NB4 (cell line): ENCODE measurements at regions not wholly inside any gene's neighbourhood (a gene's known extent, or its start where the extent isn't known, plus 50 kb on each side); places are given as distances from the start of the nearest gene placed in this dataset.

ENCODE experiments used
- DNase-seq: peaks from one replicate; pipeline ENCODE4 v3.0.0; 2010; ENCODE audit warnings: low read depth
- H3K4me3 ChIP-seq: one replicate; pipeline ENCODE4 v1.5.1; 2011; ENCODE audit warnings: mild to moderate bottlenecking, low read depth, low read length, moderate library complexity
- MYC ChIP-seq: IDR thresholded peaks from 2 replicates; pipeline ENCODE4 v1.6.1; 2011; ENCODE audit warnings: low read depth, low read length
- POLR2A ChIP-seq: IDR thresholded peaks from 2 replicates; pipeline ENCODE4 v1.6.1; 2011; ENCODE audit warnings: mild to moderate bottlenecking; ENCODE audit not compliant: insufficient read length; ENCODE audit errors: extremely low read depth
- TF ChIP-seq, protein P1 (sequence below): IDR thresholded peaks from 2 replicates; pipeline ENCODE4 v1.6.1; 2011; ENCODE audit warnings: low read depth, low read length
- TF ChIP-seq, protein P2 (sequence below): IDR thresholded peaks from one replicate; pipeline ENCODE4 v1.5.1; 2012; ENCODE audit warnings: low read depth, low read length

DNA sequence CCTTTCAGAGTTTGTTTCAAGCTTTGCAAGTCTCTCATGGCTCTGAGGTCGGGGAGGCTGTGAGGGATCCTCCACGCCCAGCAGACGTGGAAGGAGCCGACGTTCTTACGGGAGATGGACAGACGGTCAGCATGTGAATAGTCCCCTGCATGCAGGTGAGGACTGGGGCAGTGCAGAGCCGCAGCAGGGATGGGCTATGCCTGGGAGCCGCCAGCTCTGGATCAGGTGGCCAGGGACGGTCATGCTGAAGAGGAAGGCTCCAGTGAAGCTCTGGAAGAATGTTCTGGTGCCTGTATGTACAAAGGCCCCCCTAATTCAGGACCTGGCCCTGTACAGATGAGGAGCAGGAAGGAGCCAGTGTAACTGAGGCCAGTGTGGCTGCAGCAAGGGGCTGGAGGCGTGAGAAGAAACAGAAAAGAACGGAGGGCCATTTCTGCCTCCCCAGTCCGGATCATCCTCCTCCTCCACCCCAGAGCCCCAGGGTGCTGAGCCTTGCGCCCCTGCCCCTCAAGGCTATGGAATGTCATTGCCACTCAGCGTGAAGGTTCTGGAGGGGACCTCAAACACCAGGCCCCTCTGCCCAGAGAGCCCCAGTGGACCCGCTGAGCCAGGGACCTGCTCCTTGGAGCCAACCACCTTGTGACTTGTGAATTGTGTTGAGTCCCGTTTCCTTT lies 96.8 kb upstream of the DIO3 start:
- TF ChIP-seq POLR2A, result no peak
- TF ChIP-seq, protein P1, sequence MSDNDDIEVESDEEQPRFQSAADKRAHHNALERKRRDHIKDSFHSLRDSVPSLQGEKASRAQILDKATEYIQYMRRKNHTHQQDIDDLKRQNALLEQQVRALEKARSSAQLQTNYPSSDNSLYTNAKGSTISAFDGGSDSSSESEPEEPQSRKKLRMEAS, result no peak
- DNase-seq, result no peak
- no peak overlapping the region for H3K4me3 ChIP-seq

DNA sequence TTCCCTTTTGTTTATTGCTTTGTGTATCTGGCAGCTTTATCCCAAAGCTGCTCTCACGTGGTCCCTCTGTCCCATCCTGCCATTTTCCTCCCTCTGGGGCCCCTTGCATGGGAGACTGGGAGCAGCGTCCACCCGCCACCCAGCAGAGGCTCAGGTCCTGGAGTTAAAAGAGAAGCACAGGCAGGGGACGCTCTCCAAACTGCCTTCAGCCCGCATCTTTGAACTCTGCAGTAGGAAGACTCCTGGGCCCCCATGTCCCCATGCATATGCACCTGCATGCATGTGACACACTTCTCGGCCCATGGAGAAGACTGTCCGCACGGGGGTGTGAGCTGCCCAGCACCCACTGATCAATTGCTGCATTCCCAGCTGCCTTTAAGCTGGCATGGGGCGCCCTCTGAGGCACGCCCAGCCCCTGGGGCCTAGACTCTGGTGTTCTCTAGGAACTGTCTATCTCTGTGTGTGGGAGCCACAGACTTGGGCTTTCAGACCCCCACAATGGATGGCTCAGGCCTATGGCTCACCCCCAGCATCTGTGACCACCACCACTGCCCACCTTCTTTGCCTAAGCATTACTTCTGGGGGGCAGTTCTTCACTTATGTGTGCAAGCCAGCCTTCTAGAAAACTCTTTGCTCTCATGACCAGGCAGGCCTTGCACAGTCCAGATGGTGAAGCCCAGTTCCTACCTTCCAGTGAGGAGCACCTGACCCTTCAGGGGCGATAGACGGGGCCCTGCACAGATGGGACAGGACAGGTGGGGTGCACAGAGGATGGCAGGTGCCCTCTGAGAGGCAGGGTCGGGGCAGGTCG lies 96.1 kb upstream of the DIO3 start:
- H3K4me3 ChIP-seq, result no peak overlapping the region
- TF ChIP-seq MYC (no peak), POLR2A (no peak)
- TF ChIP-seq, protein P2, sequence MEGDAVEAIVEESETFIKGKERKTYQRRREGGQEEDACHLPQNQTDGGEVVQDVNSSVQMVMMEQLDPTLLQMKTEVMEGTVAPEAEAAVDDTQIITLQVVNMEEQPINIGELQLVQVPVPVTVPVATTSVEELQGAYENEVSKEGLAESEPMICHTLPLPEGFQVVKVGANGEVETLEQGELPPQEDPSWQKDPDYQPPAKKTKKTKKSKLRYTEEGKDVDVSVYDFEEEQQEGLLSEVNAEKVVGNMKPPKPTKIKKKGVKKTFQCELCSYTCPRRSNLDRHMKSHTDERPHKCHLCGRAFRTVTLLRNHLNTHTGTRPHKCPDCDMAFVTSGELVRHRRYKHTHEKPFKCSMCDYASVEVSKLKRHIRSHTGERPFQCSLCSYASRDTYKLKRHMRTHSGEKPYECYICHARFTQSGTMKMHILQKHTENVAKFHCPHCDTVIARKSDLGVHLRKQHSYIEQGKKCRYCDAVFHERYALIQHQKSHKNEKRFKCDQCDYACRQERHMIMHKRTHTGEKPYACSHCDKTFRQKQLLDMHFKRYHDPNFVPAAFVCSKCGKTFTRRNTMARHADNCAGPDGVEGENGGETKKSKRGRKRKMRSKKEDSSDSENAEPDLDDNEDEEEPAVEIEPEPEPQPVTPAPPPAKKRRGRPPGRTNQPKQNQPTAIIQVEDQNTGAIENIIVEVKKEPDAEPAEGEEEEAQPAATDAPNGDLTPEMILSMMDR, result no peak
- TF ChIP-seq, protein P1, result no peak
- DNase-seq, result no peak

DNA sequence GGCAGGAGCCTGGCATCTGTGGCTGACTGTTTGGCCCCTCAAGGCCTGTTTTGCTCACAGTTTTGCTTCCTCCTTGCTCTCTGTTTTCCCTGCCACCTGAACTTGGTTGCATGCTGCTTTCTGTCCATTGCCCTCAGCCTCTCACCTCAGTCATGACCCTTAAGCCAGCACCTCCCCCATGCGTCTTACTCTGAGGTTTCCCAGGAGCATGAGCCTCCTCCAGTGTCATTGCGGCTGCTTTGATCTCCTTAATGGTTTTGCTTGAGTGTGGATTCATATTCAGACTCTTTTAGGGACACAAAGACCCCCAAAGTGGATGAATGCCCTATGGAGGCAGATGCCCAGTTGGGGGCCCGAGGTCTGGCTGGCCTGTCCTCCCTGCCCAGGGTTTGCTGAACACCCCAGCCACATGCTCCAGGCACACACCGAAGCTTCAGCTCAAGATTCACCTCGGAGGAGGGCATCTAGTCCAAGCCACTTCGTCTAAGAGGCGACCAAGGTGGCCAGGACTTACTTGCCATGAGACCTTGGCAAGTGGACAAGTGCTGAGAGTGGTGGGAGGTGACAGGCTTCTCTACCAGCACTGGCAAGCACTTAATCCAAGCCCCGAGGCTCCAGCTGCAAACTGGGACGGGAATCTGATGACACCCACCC lies 95.4 kb upstream of the DIO3 start:
- TF ChIP-seq POLR2A (no peak), MYC (no peak)
- TF ChIP-seq, protein P1, result no peak
- TF ChIP-seq, protein P2, result no peak
- H3K4me3 ChIP-seq, result no peak overlapping the region
- no peak for DNase-seq

DNA sequence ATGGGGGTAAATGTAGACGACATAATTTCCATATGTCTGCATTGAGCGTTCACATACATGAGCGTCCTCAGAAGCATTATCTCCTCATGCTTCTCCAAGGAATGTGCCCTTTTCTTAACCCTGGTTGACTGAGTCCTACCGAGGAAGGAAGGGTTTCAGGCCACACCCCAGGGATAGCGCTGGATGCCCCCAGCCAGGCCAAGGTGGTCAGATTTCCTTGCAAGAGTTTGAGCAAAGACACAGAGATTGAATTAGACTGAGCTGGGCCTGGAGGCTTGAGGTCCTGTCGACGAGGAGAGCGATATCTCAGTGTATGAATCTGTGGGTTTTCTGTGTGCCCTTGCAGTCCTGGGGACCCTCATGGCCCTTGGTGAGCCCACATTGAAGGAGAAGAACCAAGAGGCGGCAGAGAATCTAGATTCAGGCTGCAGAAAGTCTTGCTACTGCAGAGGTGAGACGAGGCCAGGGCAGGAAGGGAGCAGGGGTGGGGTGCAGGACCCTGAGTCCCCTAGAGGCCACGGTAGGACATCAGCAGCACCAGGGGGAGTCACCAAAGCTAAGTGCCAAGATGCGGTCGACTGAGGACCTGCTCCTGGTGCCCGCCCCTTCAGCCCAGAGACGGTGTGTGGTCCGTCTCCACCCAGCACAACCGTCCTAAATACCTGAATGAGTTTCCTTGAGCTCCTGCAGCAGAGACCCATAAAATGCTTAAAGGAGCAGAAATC lies 94.7 kb upstream of the DIO3 start:
- DNase-seq, result no peak
- H3K4me3 ChIP-seq, result no peak overlapping the region
- no peak for TF ChIP-seq MYC
- TF ChIP-seq, protein P1, result no peak
- no peak for TF ChIP-seq POLR2A
- TF ChIP-seq, protein P2, result no peak

DNA sequence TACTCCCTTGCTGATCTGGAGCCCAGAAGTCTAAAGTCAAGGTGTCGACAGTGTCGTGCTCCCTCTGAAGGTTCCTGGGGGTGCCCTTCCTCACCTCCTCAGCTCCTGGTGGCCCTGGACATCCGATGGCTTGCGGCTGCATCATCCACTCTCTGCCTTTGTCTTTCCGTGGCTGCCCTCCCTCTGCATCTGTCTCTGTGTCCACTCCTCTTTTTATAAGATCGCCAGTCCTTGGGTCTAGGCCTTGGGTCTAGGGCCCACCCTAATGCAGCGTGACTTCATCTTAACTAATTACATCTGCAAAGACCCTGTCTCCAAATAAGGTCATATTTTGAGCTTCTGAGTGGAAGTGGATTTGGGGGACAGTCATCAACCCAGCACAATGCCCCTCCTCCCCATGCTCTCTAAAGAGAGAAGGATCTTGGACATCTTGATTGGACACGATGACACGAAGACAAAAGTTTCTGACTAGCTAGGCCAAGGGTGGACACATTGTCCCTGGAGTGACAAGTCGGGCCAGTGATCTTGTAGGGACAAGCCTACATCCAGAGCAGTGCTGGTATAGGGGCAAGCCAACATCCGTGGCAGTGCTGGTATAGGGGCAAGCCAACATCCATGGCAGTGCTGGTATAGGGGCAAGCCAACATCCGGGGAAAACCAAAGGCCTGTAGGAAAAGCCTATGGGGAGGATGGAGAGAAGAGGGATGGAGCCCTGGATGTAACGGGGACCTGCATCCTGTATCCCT lies 93.9 kb upstream of the DIO3 start:
- no peak for DNase-seq
- TF ChIP-seq, protein P2, result no peak
- TF ChIP-seq POLR2A (no peak), MYC (no peak)
- TF ChIP-seq, protein P1, result no peak
- H3K4me3 ChIP-seq, result no peak overlapping the region
